CD14-positive monocyte (primary cell): ENCODE measurements at regions not wholly inside any gene's neighbourhood (a gene's known extent, or its start where the extent isn't known, plus 50 kb on each side); places are given as distances from the start of the nearest gene placed in this dataset.
"Not testable (repeated sequence)": the region's sequence is repeated elsewhere in the genome, so short reads cannot be mapped to it uniquely, and the experiment has no call there.

Experiments used
- DNase-seq, 3 donors: peaks; one replicate each; pipeline ENCODE4 v3.0.0-alpha.2; 2011 to 2022
- H2AFZ ChIP-seq: 2 replicates; pipeline ENCODE4 v1.6.0; 2012; ENCODE audit warnings: mild to moderate bottlenecking, low read depth, low read length, inconsistent platforms; ENCODE audit not compliant: insufficient read depth, poor library complexity, severe bottlenecking
- H3K27ac ChIP-seq, 2 donors: 1 replicate in 1 of 2; 2 replicates in 1 of 2; pipeline ENCODE4 v1.5.1; 2012 to 2013; ENCODE audit warnings: low read length in 2 of 2, control low read depth in 1 of 2, inconsistent platforms in 1 of 2, low read depth in 1 of 2, mild to moderate bottlenecking in 1 of 2
- H3K27me3 ChIP-seq, 2 donors: one replicate each; pipeline versions ENCODE4 v1.6.0 to v1.6.1; 2011 to 2013; ENCODE audit warnings: low read length in 2 of 2; ENCODE audit not compliant: control insufficient read depth in 2 of 2, insufficient read depth in 2 of 2
- H3K36me3 ChIP-seq, 2 donors: replicated peaks in 1 of 2; 1 replicate in 1 of 2; 2 replicates in 1 of 2; pipeline versions ENCODE4 v1.5.1 to v1.6.1; 2012 to 2013; ENCODE audit warnings: low read length in 2 of 2, control low read depth in 1 of 2, inconsistent platforms in 1 of 2, mild to moderate bottlenecking in 1 of 2; ENCODE audit not compliant: insufficient read depth in 2 of 2, control insufficient read depth in 1 of 2
- H3K4me1 ChIP-seq, 2 donors: 1 replicate in 1 of 2; 2 replicates in 1 of 2; pipeline versions ENCODE4 v1.5.1 to v1.6.1; 2012 to 2013; ENCODE audit warnings: low read length in 2 of 2, control low read depth in 1 of 2, inconsistent platforms in 1 of 2, mild to moderate bottlenecking in 1 of 2, moderate library complexity in 1 of 2; ENCODE audit not compliant: insufficient read depth in 2 of 2, control insufficient read depth in 1 of 2
- H3K4me2 ChIP-seq: replicated peaks from 2 replicates; pipeline ENCODE3; 2012; ENCODE audit warnings: low read length, moderate library complexity, mild to moderate bottlenecking; ENCODE audit not compliant: poor library complexity, severe bottlenecking; ENCODE audit errors: extremely low read depth
- H3K4me3 ChIP-seq, 3 experiments: fragments of 200-600 bp in 1 of 3; sonication (generic) in 1 of 3; replicated peaks in 1 of 3; 1 replicate in 2 of 3; 2 replicates in 1 of 3; pipeline ENCODE4 v1.5.1; 2011 to 2013; ENCODE audit warnings: low read length in 3 of 3, mild to moderate bottlenecking in 3 of 3, control low read depth in 2 of 3, low read depth in 2 of 3, inconsistent platforms in 1 of 3, moderate library complexity in 1 of 3
- H3K79me2 ChIP-seq: 2 replicates; pipeline ENCODE4 v1.6.0; 2012; ENCODE audit warnings: mild to moderate bottlenecking, control low read depth, inconsistent platforms, low read length, moderate library complexity; ENCODE audit not compliant: insufficient read depth
- H3K9ac ChIP-seq: 2 replicates; pipeline ENCODE4 v1.6.0; 2017; ENCODE audit warnings: low read length, mild to moderate bottlenecking; ENCODE audit not compliant: insufficient read depth, poor library complexity, severe bottlenecking
- H3K9me3 ChIP-seq, 2 donors: replicated peaks in 1 of 2; 1 replicate in 1 of 2; 2 replicates in 1 of 2; pipeline versions ENCODE4 v1.5.1 to v1.6.1; 2012 to 2013; ENCODE audit warnings: low read length in 2 of 2, control low read depth in 1 of 2; ENCODE audit not compliant: control insufficient read depth in 1 of 2, insufficient read depth in 1 of 2
- H4K20me1 ChIP-seq: 2 replicates; pipeline ENCODE4 v1.6.0; 2012; ENCODE audit warnings: mild to moderate bottlenecking, low read length, control low read depth, moderate library complexity; ENCODE audit not compliant: insufficient read depth
- H3K27ac Mint-ChIP-seq, 7 donors: one replicate each; pipeline ENCODE4 v1.8.0; 2020; ENCODE audit warnings: mild to moderate bottlenecking in 7 of 7, mixed read lengths in 7 of 7, moderate library complexity in 6 of 7, inconsistent platforms in 2 of 7
- H3K27me3 Mint-ChIP-seq, 3 donors: one replicate each; pipeline ENCODE4 v1.8.0; 2021 to 2022; ENCODE audit warnings: low read depth in 3 of 3, mild to moderate bottlenecking in 3 of 3, mixed read lengths in 3 of 3, moderate library complexity in 3 of 3, inconsistent platforms in 1 of 3
- H3K36me3 Mint-ChIP-seq, 2 donors: one replicate each; pipeline ENCODE4 v1.8.0; 2020; ENCODE audit warnings: mixed read lengths in 2 of 2, inconsistent platforms in 1 of 2, mild to moderate bottlenecking in 1 of 2
- H3K4me1 Mint-ChIP-seq: one replicate; pipeline ENCODE4 v1.8.0; 2020; ENCODE audit warnings: mild to moderate bottlenecking, mixed read lengths
- H3K4me3 Mint-ChIP-seq, 2 donors: one replicate each; pipeline ENCODE4 v1.8.0; 2020; ENCODE audit warnings: mild to moderate bottlenecking in 2 of 2, mixed read lengths in 2 of 2, moderate library complexity in 1 of 2
- H3K9me3 Mint-ChIP-seq, 7 donors: one replicate each; pipeline ENCODE4 v1.8.0; 2020 to 2022; ENCODE audit warnings: mixed read lengths in 7 of 7, mild to moderate bottlenecking in 6 of 7, moderate library complexity in 6 of 7, inconsistent platforms in 2 of 7
- WGBS: methylation state at CpG from one replicate; pipeline ENCODE4 v1.1.5; 2013; ENCODE audit warnings: missing lambda C conversion rate; ENCODE audit not compliant: insufficient coverage; 5-methylcytosine and 5-hydroxymethylcytosine counted together
- intact Hi-C, 2 donors: fragments of 100-400 bp; cut with micrococcal nuclease; formaldehyde crosslinking; loops; one replicate each; pipeline versions ENCODE4 v1.15.0 to v1.15.1; 2023
- TF ChIP-seq, protein P1 (sequence below): fragments of 200-600 bp; IDR thresholded peaks from one replicate; pipeline ENCODE4 v1.8.0; 2022; ENCODE audit warnings: antibody characterized with exemption, mild to moderate bottlenecking

DNA sequence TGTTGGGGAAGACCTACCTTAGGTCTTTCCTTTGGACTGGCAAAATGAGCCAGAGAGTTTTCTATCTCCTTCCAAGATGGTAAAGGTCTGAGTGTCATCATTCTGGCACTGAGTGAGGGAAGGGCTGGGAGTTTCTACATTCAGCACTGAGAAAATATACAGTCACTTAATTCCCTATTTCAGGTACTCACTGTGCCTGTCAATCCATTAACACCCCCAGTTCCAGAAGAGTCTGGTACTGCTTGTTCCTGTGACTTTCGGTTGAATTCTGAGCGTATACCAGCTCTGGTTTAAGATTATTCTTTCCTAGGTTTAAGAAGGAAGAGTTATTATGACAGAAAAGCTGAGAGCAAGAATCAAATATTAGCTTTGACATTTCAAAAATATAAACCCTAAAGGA lies 68.4 kb downstream of the MTX3 start:
- H3K9me3 Mint-ChIP-seq: peaks cover 7 to 19% (median 11%) of the 10 kb centered on the region in 7 donors
- H3K4me1 ChIP-seq: no peaks in the 10 kb centered on the region
- peaks cover 7 to 14% of the 10 kb centered on the region in 2 donors for H3K27me3 ChIP-seq
- no peaks in the 10 kb centered on the region for H3K79me2 ChIP-seq
- peaks cover 6 to 23% (median 10%) of the 10 kb centered on the region in 3 donors for H3K27me3 Mint-ChIP-seq
- no peak overlapping the region for H3K4me3 Mint-ChIP-seq
- H4K20me1 ChIP-seq: no peaks in the 10 kb centered on the region
- intact Hi-C loops: no loop called here
- H3K4me3 ChIP-seq: no peak overlapping the region
- H3K36me3 ChIP-seq: no peaks in the 10 kb centered on the region
- no peak overlapping the region for H3K9ac ChIP-seq
- H3K27ac Mint-ChIP-seq: no peak overlapping the region
- no peaks in the 10 kb centered on the region for H3K36me3 Mint-ChIP-seq
- H2AFZ ChIP-seq: no peak overlapping the region
- H3K4me1 Mint-ChIP-seq: no peaks in the 10 kb centered on the region
- H3K4me2 ChIP-seq: no peak overlapping the region
- H3K27ac ChIP-seq: no peak overlapping the region
- peaks cover 0 to 5% of the 10 kb centered on the region in 2 donors for H3K9me3 ChIP-seq
- WGBS: no CpG with 5 or more reads among the region's 2 CpGs
- TF ChIP-seq, protein P1, sequence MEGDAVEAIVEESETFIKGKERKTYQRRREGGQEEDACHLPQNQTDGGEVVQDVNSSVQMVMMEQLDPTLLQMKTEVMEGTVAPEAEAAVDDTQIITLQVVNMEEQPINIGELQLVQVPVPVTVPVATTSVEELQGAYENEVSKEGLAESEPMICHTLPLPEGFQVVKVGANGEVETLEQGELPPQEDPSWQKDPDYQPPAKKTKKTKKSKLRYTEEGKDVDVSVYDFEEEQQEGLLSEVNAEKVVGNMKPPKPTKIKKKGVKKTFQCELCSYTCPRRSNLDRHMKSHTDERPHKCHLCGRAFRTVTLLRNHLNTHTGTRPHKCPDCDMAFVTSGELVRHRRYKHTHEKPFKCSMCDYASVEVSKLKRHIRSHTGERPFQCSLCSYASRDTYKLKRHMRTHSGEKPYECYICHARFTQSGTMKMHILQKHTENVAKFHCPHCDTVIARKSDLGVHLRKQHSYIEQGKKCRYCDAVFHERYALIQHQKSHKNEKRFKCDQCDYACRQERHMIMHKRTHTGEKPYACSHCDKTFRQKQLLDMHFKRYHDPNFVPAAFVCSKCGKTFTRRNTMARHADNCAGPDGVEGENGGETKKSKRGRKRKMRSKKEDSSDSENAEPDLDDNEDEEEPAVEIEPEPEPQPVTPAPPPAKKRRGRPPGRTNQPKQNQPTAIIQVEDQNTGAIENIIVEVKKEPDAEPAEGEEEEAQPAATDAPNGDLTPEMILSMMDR: no peak
- no peak for DNase-seq

DNA sequence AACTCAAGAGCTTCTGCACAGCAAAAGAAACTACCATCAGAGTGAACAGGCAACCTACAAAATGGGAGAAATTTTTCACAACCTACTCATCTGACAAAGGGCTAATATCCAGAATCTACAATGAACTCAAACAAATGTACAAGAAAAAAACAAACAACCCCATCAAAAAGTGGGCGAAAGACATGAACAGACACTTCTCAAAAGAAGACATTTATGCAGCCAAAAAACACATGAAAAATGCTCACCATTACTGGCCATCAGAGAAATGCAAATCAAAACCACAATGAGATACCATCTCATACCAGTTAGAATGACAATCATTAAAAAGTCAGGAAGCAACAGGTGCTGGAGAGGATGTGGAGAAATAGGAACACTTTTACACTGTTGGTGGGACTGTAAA lies 83.6 kb downstream of the MTX3 start:
- H3K4me3 Mint-ChIP-seq, H4K20me1 ChIP-seq, DNase-seq, H3K27ac Mint-ChIP-seq, intact Hi-C loops, H3K4me1 Mint-ChIP-seq, H3K4me3 ChIP-seq, H3K4me1 ChIP-seq, H3K36me3 ChIP-seq, H3K9me3 ChIP-seq, H3K36me3 Mint-ChIP-seq, H3K4me2 ChIP-seq, H3K9ac ChIP-seq, H3K79me2 ChIP-seq, H3K27ac ChIP-seq, H2AFZ ChIP-seq: not testable (repeated sequence)
- peaks cover 9 to 24% of the 10 kb centered on the region in 2 donors for H3K27me3 ChIP-seq
- no CpG with 5 or more reads among the region's 1 CpG for WGBS
- peaks cover 7 to 24% (median 13%) of the 10 kb centered on the region in 7 donors for H3K9me3 Mint-ChIP-seq
- H3K27me3 Mint-ChIP-seq: peaks cover 7 to 32% (median 13%) of the 10 kb centered on the region in 3 donors

DNA sequence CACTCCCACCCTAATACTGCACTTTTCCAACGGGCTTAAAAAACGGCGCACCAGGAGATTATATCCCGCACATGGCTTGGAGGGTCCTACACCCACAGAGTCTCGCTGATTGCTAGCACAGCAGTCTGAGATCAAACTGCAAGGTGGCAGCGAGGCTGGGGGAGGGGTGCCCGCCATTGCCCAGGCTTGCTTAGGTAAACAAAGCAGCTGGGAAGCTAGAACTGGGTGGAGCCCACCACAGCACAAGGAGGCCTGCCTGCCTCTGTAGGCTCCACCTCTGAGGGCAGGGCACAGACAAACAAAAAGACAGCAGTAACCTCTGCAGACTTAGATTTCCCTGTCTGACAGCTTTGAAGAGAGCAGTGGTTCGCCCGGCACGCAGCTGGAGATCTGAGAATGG lies 88.5 kb downstream of the MTX3 start:
- not testable (repeated sequence) for DNase-seq

More for the DNA sequence above, 88.5 kb downstream of the MTX3 start:
- H4K20me1 ChIP-seq, H3K9me3 ChIP-seq, H2AFZ ChIP-seq, H3K4me3 Mint-ChIP-seq, H3K36me3 Mint-ChIP-seq, intact Hi-C loops, H3K27ac Mint-ChIP-seq, H3K27me3 ChIP-seq, H3K4me1 Mint-ChIP-seq, H3K36me3 ChIP-seq, H3K79me2 ChIP-seq, H3K4me2 ChIP-seq, H3K4me1 ChIP-seq, H3K9ac ChIP-seq, H3K27ac ChIP-seq, H3K4me3 ChIP-seq: not testable (repeated sequence)
- Mint-ChIP-seq H3K9me3 (peaks cover 7 to 35% (median 14%) of the 10 kb centered on the region in 7 donors), H3K27me3 (peaks cover 4 to 11% (median 8%) of the 10 kb centered on the region in 3 donors)
- 94% methylated on average over 3 of the region's 10 CpGs for WGBS
